ENCODE measurements at regions not wholly inside any gene's neighbourhood (a gene's known extent, or its start where the extent isn't known, plus 50 kb on each side); places are given as distances from the start of the nearest gene placed in this dataset.
"Not testable (repeated sequence)": the region's sequence is repeated elsewhere in the genome, so short reads cannot be mapped to it uniquely, and the experiment has no call there.

DNA sequence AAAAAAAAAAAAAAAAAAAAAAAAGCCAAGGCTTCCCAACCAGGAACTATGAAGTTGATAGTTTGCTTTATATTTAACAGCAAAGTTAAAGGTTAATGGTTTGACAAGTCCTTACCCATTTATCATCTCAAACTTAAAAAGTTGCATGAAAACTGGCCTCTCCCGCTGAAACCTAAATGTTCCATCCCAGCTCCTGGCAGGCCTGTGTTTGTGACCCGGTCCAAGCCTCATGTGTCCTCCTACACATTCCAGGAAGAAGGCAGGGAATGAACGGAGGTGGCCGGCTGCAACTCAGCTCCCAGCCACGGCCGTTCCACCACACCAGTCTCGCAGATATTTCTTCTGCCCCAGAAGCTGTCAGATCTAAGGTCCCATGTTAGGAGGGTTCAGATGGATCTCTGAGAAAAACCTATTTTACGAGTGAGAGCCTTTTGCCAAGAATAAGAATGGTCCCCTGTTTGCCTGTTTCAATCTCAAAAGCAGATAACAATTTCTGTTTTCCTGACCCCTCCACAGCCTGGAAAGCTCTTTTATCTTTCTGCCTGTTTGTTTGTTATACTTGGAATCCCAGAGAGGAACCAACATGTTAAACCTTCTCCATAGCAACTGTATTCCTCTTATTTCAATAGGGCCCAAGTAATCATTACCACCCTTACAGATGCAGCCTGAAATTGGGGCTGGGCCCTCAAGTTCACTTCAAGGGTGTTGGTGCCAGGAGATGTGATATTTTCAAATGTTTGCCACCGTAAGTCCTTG, 56.5 kb downstream of the KCTD12 start:
- DNase-seq, result no peak

DNA sequence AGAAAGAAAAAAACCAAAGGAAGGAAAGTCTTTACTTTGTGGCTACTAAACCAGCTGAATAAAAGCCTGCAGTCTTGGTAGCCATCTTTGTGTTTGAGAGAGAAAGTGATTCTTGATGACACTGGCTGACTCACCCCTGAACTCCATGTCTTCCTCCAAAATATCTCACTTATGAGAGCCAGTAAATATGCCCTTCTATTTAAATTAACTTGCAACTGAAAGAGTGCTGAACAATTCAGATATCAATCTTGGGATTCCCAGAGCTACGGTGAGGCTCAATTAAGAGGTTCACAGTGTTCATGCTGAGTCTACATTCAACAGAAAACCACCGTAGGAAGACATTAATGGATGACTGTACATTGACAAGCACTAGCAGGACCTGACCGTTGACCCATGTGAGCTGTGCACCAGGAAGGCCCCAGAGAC, 57.9 kb downstream of the KCTD12 start:
- peak; percentile 41 for DNase-seq

DNA sequence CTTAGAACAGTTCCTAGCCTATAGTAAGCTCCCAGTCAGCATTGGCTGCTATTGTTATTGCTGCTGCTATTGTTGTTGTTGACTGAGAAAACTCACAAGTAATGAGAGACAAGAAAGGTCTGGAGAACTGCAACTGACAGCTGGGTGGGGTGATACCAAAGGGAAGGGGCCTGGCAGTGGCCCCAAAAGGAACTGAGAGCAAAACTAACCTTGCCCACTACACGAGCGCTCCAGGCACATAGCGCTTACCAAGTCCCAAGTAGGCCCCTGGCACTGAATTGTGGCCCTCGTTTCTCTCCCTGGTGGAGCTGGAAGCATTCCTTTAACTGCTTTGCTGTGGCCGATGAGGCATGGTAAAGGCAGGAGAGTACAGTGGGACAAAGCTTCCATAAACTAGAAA, 59.7 kb downstream of the KCTD12 start:
- no peak for DNase-seq

DNA sequence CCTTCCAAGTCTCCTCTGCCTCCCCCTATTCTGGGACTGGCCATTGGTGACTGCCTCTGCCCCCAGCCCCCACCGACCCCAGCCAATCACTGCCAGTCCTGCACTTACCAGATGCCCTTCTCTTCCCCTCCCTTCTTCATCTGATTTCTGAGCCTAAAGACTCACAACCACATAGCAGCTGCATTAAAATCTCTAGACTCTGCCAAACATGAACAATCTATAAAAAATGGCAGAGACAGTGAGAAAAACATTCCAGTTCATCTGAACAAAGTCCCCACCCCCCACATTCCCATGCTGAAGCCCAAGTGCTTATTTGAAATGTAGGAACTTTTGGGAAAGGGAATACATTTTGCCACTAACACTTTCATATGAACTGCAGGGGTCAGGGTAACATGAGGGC, 60.8 kb downstream of the KCTD12 start:
- peak; percentile 76 for DNase-seq

DNA sequence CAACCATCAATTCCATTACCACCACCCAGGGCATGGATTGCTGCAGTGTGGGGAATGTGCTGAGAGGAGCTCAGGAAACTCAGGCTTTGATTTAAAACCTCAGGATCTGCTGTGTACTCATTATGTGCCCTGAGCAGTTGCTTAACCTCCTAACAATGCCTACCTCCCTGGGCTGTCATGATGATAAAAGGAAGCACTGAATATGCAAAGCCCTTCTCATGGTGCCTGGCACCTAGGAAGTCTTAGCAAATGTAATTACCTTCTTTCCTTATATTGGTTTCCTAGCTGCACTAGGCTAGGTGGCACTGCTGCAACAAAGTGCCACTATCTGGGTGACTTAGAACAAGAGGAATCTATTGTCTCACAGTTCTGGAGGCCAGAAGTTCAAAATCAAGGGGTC, 62.2 kb downstream of the KCTD12 start:
- DNase-seq, result no peak

DNA sequence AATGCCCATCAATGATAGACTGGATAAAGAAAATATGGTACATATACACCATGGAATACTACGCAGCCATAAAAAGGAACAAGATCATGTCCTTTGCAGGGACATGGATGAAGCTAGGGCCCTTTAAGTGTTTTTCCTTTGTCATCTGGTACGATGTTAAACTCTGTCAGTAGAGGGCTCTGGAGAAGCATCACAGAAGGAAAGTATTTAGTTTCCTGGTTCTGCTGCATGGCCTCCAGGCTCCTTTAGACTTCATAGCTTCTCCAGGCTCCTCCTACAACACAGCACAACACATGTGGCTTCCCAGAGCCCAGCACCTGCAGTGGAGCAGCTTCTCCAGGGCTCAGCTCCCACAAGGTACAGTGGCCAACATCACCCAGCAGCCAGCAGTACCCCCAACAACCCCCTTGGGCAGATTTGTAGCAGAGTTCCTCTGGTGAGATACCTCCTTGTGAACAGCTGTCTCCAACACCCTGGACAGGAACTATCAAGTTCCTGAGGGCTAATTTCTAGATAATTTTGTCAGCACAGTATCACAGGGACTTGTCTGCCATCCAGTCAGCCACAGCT, 63.4 kb downstream of the KCTD12 start:
- DNase-seq, result peak; percentile 53

DNA sequence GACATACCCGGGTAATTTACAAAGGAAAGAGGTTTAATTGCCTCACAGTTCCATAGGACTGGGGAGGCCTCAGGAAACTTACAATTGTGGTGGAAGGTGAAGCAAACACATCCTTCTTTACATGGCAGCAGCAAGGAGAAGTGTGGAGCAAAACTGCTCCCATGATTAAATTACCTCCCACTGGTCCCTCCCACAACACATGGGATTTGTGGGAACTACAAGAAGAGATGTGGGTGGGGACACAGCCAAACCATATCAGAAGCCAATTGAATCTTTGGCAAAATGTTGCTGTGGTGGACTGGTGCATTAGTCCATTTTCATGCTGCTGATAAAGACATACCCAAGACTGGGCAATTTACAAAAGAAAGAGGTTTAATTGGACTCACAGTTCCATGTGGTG, 65.0 kb downstream of the KCTD12 start:
- DNase-seq, result not testable (repeated sequence)

DNA sequence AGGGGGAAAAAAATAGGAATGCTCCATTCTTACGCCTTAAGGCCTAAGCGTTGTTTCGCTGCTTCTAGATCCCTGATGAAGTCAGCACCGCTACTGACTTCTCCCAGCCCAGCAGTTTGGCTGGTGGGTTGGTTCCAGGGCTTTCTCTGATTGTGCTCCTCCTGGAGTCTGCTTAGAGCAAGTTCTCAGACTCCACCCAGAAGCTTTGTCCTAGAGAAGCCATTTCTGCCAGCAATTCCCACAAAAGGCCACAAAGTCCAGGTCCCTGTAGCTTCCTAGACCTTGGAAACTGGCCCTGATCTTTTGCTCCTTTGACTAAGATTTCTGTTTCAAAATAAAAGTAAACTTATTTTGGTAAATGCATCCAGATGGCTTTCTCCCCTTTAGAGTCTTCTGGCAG, 65.4 kb downstream of the KCTD12 start:
- DNase-seq, result peak; percentile 33

DNA sequence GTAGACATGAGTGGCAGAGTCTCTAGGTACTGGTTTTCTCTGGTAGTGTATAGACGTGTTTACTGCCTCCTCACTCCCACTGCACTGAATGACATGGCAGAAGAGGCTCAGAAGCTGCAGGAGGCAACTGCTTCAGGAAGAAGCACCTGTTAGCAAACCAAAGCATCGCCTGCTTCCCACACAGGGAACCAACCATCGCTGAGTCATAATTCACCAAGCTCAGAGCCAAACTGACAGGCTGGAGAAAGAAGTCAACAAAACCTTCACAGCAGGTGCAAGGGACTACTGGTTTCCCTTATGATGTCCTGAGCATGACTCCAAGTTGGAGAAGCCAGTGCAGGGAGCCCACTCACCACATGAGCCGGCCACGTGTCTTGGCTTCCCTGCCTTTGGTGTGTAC, 69.8 kb downstream of the KCTD12 start:
- DNase-seq, result no peak

DNA sequence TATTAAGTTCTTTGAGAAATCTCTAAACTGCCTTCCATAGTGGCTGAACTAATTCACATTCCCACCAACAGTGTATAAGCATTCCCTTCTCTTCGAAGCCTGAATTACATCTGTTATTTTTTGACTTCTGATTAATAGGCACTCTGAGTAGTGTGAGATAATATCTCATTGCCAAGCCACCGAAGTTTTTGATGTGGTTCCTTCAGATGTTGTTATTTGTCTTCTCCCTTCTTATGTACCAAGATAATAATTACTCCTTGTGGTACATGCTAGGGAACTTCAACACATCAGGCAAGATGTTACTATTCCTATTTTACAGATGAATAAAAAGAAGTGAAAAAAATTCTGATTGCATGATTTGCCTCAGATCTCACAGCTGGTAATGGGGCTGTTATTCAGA, 70.9 kb downstream of the KCTD12 start:
- DNase-seq, result no peak

DNA sequence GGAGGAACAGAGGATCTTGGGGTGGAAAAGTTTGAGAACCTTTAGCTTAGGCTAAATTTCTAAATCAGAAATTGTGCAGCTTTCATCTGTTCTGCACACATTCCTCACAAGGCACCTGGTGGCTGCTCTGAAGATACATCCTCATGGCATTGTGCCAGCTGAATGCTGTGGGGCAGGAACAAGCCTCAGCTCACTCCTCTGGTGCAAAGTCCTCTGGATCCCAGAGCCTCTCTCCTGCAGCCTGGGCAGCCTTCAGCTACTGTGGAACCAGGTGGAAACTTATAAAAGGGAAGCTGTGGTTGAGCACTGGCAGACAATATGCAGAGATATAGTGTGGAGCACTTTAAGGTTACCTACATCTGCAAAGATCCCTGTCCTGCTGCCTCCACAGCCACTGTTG, 72.3 kb downstream of the KCTD12 start:
- no peak for DNase-seq

DNA sequence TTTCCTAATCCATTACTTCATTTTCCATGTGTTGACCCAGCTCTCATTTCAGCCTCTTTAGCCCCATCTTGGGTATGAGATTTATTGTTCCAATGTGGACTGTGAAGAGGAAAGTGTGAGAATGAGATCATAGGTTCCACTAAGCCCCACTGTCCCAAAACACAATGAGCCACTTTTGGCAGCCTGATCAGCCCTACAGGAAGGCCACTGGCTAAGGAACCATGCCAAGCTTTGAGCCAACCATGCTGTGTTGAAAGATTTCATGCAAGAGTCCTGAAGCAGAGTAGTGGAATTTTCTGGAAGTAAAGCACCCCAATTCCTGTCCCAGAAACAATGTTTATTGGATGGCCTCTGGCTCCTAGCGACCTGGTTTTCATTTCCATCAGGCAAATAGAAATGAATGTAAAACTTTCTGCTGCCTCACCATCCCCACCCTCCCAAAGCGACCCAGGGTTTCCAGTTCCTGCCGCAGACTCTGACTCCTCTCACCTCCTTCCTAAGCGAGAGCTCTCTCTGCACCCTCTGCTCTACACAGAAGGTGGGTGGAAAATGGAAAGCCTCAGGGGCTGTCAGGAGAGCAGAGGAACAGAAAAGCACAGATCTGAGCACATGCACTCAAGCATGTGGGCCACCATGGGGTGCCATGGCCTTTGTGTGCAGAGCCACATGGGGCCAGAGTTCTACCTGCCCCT, 73.1 kb downstream of the KCTD12 start:
- no peak for DNase-seq

DNA sequence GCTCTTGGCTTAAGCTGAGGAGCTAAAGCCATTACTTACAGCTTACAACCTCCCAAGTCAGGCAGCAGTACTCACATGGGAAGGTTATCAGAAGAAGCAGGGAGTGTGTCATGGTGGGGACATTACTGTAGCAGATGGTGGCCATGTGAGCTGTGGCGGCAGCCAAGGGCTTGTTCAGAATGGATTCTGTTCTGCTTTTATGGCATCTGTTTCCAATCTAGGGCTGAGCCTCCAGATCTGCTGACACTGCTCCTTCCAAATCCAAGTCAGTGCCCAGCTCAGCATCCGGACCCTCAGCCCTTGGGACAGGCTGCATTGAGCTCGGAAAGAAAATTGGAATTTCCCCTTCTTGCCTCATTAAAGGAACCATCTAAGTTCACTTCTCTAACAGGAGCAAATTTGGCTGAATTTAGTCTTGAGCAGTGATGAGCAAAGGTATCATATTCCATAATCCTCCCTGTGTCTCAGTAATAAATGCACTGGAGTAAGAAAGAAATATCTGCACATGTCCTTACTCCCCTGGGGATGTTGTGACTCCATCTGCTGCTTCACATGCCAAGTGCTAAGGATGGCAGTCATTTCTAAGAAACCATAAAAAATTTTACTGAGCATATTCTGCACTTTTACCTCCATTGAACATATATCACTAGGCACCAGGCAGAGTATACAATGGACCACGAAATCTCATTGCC, 73.9 kb downstream of the KCTD12 start:
- DNase-seq, result peak; percentile 59

DNA sequence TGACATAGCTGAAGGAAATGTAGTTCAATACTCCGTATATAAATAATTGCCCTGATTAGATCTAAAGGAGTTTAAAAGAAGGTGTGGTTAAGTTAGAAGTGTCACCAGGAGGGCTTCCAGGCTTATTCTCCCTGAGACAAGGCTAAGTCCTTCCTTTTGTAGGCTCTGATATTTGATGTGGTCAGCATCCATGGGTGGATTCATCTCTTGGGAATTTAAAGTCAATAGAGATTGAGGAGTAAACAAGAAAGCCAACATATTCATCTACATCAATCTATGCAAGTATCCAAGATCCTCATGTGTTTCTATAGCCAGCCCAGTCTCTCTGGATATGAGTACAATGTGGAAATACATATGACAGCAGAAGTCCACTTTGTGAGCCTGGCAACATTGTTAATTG, 76.8 kb downstream of the KCTD12 start:
- DNase-seq, result no peak

DNA sequence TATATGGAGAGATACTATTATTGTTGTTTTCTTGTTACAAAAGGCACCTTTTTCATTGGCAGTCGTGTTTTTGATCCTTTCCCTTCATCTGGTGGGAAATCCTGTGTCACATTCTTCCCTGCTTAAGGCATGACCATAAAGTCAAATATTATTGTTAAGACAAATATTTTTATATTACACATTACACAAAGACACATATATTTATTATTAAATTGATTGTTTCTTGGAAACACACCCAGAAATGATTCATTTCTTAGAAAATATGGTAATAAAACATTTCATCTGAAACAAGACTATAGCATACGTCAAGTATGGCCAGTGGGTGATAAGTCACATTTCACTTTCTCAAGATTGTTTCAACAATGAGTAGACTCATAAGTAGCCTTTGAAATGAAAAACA, 77.3 kb downstream of the KCTD12 start:
- peak; percentile 45 for DNase-seq

DNA sequence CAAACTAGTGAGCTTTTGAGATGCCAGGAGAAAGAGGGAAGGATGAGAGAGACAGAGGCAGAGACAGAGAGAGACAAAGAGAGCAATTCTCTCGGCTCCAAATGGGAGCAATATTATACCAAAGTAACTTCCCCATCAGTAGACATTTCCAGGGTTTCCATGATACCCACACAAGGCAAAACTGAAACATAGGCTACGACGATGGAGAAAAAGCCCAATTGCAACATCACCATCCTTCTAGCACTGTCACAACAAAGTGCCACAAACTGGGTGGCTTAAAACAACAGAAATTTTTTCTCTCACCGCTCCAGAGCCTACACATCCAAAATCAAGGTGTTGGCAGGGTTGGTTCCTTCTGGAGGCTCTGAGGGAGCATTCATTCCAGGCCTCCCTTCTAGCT, 81.4 kb downstream of the KCTD12 start:
- DNase-seq, result no peak

DNA sequence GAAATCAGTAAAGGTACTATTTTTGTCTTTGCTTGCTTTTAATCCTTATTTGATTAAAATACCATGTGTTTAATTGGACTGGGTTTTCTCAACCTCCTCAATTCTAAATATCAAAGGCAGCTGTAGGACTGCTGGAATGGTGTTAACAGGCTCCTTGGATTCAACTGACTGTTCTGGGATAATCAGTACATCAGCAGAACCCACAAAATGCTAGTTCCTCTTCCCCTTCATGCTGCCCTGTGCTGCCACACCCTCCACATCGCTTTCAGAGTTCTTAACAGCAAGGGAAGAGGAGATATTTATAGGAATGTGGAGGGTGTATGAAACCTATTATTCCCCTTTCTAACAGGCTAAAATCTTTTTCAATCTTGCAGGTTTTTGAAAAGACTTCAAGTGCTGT, 82.4 kb downstream of the KCTD12 start:
- no peak for DNase-seq

DNA sequence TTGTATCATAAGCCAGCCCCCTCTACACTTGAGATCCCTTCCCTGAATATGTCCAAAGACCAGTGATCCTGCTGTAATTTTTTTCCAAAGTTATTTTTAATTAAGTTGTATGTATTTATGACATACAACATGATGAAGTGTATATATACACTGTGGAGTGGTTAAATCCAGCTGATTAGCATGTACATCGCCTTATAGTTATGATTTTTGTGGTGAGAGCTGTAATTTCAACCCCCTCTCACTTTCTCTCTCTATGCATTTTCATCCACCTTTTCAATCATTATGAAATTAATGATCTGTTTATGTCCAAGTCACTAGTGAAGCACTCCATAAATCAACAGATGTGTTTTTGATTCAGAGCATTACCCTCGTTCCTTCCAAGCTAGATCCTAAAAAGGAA, 85.3 kb downstream of the KCTD12 start:
- no peak for DNase-seq

DNA sequence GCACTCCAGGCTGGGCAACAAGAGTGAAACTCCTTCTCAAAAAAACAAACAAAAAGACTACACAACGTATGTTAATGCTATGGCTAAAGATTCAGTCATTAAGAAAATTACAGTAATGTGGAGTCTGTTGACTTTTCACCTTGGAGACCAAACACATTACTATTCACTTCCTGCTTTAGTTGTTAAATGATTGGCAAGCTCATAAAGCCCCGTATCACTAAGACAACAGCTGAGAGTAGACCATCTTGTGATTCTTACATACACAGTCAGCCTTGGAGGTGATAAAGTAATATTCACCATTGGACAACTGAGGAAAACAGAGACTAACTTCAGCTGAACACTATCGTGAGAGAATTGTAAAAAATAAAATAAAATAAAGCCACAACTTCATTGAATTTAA, 86.5 kb downstream of the KCTD12 start:
- DNase-seq, result peak; percentile 22

DNA sequence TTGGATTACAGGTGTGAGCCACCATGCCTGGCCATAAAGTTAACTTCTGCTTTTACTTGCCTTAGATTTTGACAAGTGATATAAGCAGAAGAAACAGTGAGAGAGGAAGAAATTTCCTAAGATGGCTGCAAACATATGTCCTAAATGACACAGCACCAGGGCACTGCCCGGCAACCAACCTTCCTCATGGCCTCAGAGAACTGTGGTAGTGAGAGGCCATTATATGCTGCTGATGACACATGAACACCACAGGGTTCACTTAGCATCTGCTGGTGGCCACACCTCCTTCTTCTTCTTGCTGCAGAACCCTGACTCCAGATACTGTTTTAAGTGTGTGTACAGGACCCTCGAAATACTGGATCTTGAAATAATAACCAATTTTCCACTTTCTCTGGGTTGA, 88.2 kb downstream of the KCTD12 start:
- DNase-seq, result no peak

DNA sequence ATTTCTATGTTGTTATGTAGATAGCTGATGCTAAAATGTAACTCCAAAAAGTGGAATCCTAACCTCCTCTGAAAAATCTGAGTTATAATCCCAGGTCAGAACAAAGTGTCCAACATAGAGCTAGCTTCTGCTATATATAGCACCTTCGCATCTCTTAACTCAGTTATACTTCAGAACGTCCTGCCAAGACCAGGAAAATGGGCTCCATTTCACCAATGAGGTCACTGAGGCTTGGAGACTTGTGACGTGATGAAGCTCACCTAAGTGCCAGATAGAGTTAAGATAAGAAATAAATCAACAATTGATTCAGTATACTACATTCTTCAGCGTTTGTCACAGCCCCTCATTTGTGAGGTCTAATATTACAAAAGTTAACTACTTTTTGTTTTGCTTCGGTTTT, 88.8 kb downstream of the KCTD12 start:
- no peak for DNase-seq

DNA sequence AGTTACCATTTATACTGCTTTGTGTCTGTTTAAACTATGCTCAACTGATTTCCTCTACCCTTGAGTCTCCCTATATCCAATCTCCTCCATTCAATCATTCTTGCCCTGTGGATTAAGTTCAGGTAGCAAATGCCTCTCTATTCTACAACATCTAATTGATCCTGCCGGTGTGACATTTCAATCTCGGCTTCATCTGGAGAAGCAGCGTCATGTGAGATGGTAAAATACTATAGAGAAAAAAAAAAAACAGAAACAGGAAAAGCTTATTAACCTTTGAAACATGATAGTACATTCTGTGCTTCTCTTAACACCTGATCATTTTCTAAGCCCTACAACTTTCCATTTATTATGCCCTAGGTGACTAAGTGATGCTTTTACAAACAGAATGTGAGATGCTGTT, 89.4 kb downstream of the KCTD12 start:
- no peak for DNase-seq

Data from fibroblast of skin of right biceps (primary cell).